Gastroesophageal sphincter (tissue), 3 donors: ENCODE measurements at regions not wholly inside any gene's neighbourhood (a gene's known extent, or its start where the extent isn't known, plus 50 kb on each side); places are given as distances from the start of the nearest gene placed in this dataset.

ENCODE experiments used
- CTCF ChIP-seq, 4 experiments: fragments of 200-600 bp in 2 of 4; fragments of 450-650 bp in 2 of 4; sonication (generic) in 1 of 4; IDR thresholded peaks; one replicate each; pipeline ENCODE4 v1.5.1; 2017 to 2019; ENCODE audit warnings: antibody characterized with exemption in 4 of 4, mild to moderate bottlenecking in 2 of 4, moderate library complexity in 2 of 4
- POLR2A ChIP-seq, 2 donors: fragments of 450-650 bp; IDR thresholded peaks; one replicate each; pipeline ENCODE4 v1.6.1; 2017; ENCODE audit warnings: antibody characterized with exemption in 2 of 2, mild to moderate bottlenecking in 2 of 2, moderate library complexity in 1 of 2

GRCh38 chr11:128310676-128311445 lies 276.5 kb downstream of the ETS1 start:
- TF ChIP-seq CTCF (IDR thresholded peaks at IDR 0.05) (no peak), POLR2A (IDR thresholded peaks at IDR 0.05) (no peak)
